NCI-H1417 (cell line): ENCODE measurements at regions not wholly inside any gene's neighbourhood (a gene's known extent, or its start where the extent isn't known, plus 50 kb on each side); places are given as distances from the start of the nearest gene placed in this dataset.
"Not testable (repeated sequence)": the region's sequence is repeated elsewhere in the genome, so short reads cannot be mapped to it uniquely, and the experiment has no call there.

Experiments
- DNase-seq, 3 experiments: peaks; one replicate each; lab custom pipeline; 2025; lab: John Stamatoyannopoulos, UW

GRCh38 chr1:228824366-228824765, 89.1 kb downstream of the RHOU start:
- no peak for DNase-seq

- DNase-seq: no peak
Observed at GRCh38 chr1:228825041-228825440, 89.8 kb downstream of the RHOU start.

- DNase-seq: no peak
Observed at GRCh38 chr1:228825840-228826484, 90.7 kb downstream of the RHOU start.

GRCh38 chr1:228827019-228827418, 91.7 kb downstream of the RHOU start:
- no peak for DNase-seq

GRCh38 chr1:228828151-228828550, 92.9 kb downstream of the RHOU start:
- no peak for DNase-seq

GRCh38 chr1:228830185-228830953, 95.1 kb downstream of the RHOU start:
- DNase-seq: no peak

GRCh38 chr1:228830954-228831481, 95.7 kb downstream of the RHOU start:
- no peak for DNase-seq

- no peak for DNase-seq
Observed at GRCh38 chr1:228833911-228834688, 98.8 kb downstream of the RHOU start.

- no peak for DNase-seq
Observed at GRCh38 chr1:228835456-228835855, 100.2 kb downstream of the RHOU start.

GRCh38 chr1:228835911-228836310, 100.6 kb downstream of the RHOU start:
- DNase-seq: no peak

- no peak for DNase-seq
Observed at GRCh38 chr1:228836427-228836826, 101.1 kb downstream of the RHOU start.

GRCh38 chr1:228837032-228837431, 101.8 kb downstream of the RHOU start:
- no peak for DNase-seq

- DNase-seq: no peak
Observed at GRCh38 chr1:228837817-228838716, 102.8 kb downstream of the RHOU start.

- DNase-seq: no peak
Observed at GRCh38 chr1:228838717-228839500, 103.6 kb downstream of the RHOU start.

GRCh38 chr1:228839656-228840055, 104.4 kb downstream of the RHOU start:
- DNase-seq: no peak

GRCh38 chr1:228841632-228842031, 106.4 kb downstream of the RHOU start:
- DNase-seq: no peak

GRCh38 chr1:228842094-228842775, 107.0 kb downstream of the RHOU start:
- DNase-seq: no peak

- no peak for DNase-seq
Observed at GRCh38 chr1:228845101-228845500, 109.8 kb downstream of the RHOU start.

GRCh38 chr1:228846952-228847351, 111.7 kb downstream of the RHOU start:
- DNase-seq: peak in 1 of 3 experiments; percentile 33

GRCh38 chr1:228847451-228847850, 112.2 kb downstream of the RHOU start:
- DNase-seq: not testable (repeated sequence)
